ENCODE measurements at regions not wholly inside any gene's neighbourhood (a gene's known extent, or its start where the extent isn't known, plus 50 kb on each side); places are given as distances from the start of the nearest gene placed in this dataset.

GRCh38 chr15:70473581-70474370 is 289.6 kb downstream of the UACA start:
- no peak for DNase-seq (ENCODE audit: low read depth in 2 of 2)

GRCh38 chr15:70471517-70471916 is 291.8 kb downstream of the UACA start:
- DNase-seq (ENCODE audit: low read depth in 2 of 2): no peak

- no peak for DNase-seq (ENCODE audit: low read depth in 2 of 2)
Observed at GRCh38 chr15:70470556-70471191, 292.7 kb downstream of the UACA start.

- DNase-seq (ENCODE audit: low read depth in 2 of 2): no peak
Observed at GRCh38 chr15:70469651-70470555, 293.5 kb downstream of the UACA start.

GRCh38 chr15:70469182-70469581 is 294.2 kb downstream of the UACA start:
- no peak for DNase-seq (ENCODE audit: low read depth in 2 of 2)

- no peak for DNase-seq (ENCODE audit: low read depth in 2 of 2)
Observed at GRCh38 chr15:70466895-70467529, 296.3 kb downstream of the UACA start.

GRCh38 chr15:70466305-70466704 is 297.1 kb downstream of the UACA start:
- no peak for DNase-seq (ENCODE audit: low read depth in 2 of 2)

- no peak for DNase-seq (ENCODE audit: low read depth in 2 of 2)
Observed at GRCh38 chr15:70465812-70466211, 297.5 kb downstream of the UACA start.

GRCh38 chr15:70463453-70463834 is 299.9 kb downstream of the UACA start:
- DNase-seq (ENCODE audit: low read depth in 2 of 2): no peak

GRCh38 chr15:70461992-70462391 is 301.4 kb downstream of the UACA start:
- DNase-seq (ENCODE audit: low read depth in 2 of 2): no peak

GRCh38 chr15:70461017-70461416 is 302.3 kb downstream of the UACA start:
- no peak for DNase-seq (ENCODE audit: low read depth in 2 of 2)

- DNase-seq (ENCODE audit: low read depth in 2 of 2): no peak
Observed at GRCh38 chr15:70459312-70459711, 304.0 kb downstream of the UACA start.

GRCh38 chr15:70453766-70454165 is 309.6 kb downstream of the UACA start:
- DNase-seq (ENCODE audit: low read depth in 2 of 2): no peak

GRCh38 chr15:70453238-70453637 is 310.1 kb downstream of the UACA start:
- no peak for DNase-seq (ENCODE audit: low read depth in 2 of 2)

- no peak for DNase-seq (ENCODE audit: low read depth in 2 of 2)
Observed at GRCh38 chr15:70451821-70452653, 311.3 kb downstream of the UACA start.

GRCh38 chr15:70450142-70450443 is 313.3 kb downstream of the UACA start:
- no peak for DNase-seq (ENCODE audit: low read depth in 2 of 2)

- DNase-seq (ENCODE audit: low read depth in 2 of 2): no peak
Observed at GRCh38 chr15:70449311-70450141, 313.8 kb downstream of the UACA start.

GRCh38 chr15:70447928-70448698 is 315.2 kb downstream of the UACA start:
- peak; percentile 5 to 12 for DNase-seq (ENCODE audit: low read depth in 2 of 2)

GRCh38 chr15:70447521-70447920 is 315.8 kb downstream of the UACA start:
- no peak for DNase-seq (ENCODE audit: low read depth in 2 of 2)

GRCh38 chr15:70447081-70447480 is 316.3 kb downstream of the UACA start:
- no peak for DNase-seq (ENCODE audit: low read depth in 2 of 2)

All from stimulated activated CD4-positive, alpha-beta T cell treated with anti-CD3 and anti-CD28 coated beads, Interleukin-12 subunit alpha, Interleukin-12 subunit beta, amount 100 ng/mL, for 24 hours (primary cell).